ENCODE measurements at regions not wholly inside any gene's neighbourhood (a gene's known extent, or its start where the extent isn't known, plus 50 kb on each side); places are given as distances from the start of the nearest gene placed in this dataset.

DNA sequence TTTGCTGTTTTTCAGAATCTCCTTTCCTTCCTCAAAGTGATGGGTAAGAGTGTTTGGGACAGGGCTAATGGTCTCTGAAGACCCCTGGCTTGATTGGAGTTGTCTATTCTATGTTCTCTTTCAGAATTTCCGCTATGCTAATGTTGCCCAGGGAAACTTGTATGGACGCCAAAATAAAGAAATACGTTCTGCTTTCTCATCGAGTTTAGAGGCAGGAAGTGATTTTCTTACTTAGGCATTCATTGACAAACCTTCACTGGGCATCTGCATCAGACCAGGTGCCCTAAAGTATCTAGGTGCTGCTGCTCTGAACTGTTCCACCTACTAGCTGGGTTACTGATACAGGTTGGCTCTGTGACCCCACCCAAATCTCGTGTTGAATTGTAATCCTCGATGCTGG, 787.9 kb upstream of the EEF2KMT start:
- no peak for TF ChIP-seq POLR2A (IDR thresholded peaks at IDR 0.05; ENCODE audit: low read depth, low read length)
- FAIRE-seq, result no peak
- no peak for DNase-seq (ENCODE audit: insufficient read length, low spot score)

DNA sequence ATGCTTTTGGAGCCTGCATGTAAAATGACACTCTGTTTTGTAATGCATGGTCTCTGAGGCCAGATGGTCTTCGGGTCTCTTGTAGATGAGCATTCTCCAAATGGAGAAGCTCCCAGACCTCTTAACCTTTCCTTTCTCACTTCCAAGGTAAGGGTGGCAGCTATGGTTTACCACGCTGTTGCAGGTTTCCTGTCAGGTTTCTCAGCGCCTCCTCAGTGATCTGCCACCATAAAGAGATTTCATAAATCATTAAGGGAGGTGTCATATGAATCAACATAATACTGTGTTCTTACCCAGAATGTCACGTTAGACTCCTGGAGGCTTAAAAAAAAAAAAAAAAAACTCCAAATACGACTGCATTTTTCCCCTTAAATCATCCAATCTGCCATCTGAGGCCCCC, 787.4 kb upstream of the EEF2KMT start:
- FAIRE-seq (no peak), DNase-seq (ENCODE audit: insufficient read length, low spot score) (no peak)
- no peak for TF ChIP-seq POLR2A (IDR thresholded peaks at IDR 0.05; ENCODE audit: low read depth, low read length)

DNA sequence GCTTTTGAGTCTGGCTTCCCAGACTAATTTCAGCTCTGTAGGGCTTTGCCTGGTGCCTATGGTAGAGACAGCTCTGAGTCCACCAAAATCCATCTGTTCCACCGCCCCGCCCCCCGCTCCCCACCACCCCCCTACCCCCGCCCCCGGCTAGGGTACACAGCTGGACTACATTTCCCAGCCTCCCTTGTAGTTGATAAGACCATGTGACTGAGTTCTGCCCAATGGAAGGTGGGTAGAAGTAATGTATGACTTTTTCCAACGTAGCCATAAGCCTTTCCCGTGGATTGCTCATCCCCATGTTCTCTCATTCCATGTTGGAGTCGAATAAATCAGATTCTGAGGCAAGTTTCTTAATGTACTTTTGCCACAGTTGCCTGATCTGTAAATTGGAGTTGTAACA, 786.7 kb upstream of the EEF2KMT start:
- FAIRE-seq (no peak), DNase-seq (ENCODE audit: insufficient read length, low spot score) (no peak)
- TF ChIP-seq POLR2A (IDR thresholded peaks at IDR 0.05; ENCODE audit: low read depth, low read length), result no peak

DNA sequence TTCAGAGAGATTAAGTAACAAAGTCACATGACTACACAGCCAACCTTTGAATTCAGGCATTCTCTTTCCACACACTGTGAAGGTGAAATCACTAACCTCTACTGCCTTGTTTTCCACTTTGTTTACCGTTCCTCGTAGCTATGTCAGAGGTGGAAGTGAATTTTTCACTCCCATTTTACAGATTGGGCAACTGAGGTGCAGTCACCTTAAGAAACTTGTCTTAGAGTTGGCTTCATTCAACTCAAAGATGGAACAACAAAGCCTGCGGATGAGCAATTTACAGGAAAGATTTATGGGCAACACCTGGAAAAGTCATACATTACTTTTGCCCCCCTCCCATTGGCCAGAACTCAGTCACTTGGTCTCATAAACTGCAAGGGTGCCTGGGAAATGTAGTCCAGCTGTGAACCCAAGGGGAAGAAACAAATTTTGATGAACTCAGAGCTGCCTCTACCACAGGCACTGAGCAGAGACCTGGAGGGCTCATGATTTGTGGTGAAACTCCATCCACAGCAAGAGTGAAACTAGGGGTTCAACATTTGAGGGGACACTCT, 784.6 kb upstream of the EEF2KMT start:
- FAIRE-seq, result no peak
- no peak for DNase-seq (ENCODE audit: insufficient read length, low spot score)
- no peak for TF ChIP-seq POLR2A (IDR thresholded peaks at IDR 0.05; ENCODE audit: low read depth, low read length)

DNA sequence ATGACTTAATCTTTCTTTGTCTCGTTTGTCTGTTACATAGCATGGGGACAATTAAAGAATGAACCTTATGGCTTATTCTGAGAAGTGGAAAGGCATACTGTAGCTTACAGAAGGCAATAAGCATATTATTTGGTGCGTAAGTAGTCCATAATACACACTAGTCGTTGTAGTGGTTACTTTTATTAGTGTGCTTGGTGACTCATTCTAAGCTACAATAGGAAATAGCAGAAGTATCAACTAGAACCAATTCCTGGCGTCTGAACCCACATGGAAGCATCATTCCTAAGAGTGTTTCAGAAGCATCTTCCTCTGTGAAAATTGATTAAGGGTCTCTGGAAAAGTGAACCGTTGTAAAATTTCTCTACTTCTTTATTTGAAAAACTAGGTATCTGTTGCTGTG, 777.8 kb upstream of the EEF2KMT start:
- no peak for TF ChIP-seq POLR2A (IDR thresholded peaks at IDR 0.05; ENCODE audit: low read depth, low read length)
- FAIRE-seq (no peak), DNase-seq (ENCODE audit: insufficient read length, low spot score) (no peak)

DNA sequence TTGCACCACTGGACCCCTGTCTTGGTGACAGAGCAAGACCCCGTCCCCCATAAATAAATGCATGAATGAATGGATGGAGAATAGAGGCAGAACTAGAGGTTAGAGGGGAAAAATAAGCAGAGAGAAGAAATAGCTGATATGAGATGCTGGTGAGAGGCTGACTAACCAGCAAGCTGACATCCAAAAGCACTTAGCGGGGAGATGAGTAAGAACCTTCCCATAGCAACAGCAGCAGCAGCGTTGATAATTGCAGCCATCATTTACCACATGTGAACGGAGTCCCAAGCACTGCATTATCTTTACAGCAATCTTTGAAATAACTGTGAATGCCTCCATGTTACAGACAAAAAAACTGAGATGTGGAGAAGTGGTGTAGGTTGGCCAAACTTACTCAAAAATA, 777.3 kb upstream of the EEF2KMT start:
- TF ChIP-seq POLR2A (IDR thresholded peaks at IDR 0.05; ENCODE audit: low read depth, low read length), result no peak
- no peak for FAIRE-seq

DNA sequence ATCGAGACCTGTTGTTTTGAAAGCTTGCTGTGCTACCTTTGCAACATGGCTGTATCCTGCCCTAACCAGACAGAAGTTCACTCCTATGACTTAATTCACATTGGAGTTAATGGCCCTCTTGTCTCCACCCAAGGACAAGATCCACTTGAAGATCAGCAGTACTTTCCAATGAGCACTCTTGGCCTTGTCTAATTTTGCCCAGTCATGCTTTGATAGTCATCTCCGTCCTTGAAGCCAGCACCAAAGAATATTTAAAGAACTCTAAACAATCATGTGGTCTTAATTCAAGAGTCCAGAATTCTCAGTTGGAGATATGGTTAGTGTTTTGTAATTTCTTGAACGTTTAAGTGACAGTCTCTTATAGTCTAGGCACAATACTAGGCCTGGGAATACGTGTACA, 775.6 kb upstream of the EEF2KMT start:
- FAIRE-seq, result no peak
- DNase-seq (ENCODE audit: insufficient read length, low spot score), result no peak
- TF ChIP-seq POLR2A (IDR thresholded peaks at IDR 0.05; ENCODE audit: low read depth, low read length), result no peak

More for the DNA sequence above, 777.3 kb upstream of the EEF2KMT start:
- no peak for DNase-seq (ENCODE audit: insufficient read length, low spot score)

DNA sequence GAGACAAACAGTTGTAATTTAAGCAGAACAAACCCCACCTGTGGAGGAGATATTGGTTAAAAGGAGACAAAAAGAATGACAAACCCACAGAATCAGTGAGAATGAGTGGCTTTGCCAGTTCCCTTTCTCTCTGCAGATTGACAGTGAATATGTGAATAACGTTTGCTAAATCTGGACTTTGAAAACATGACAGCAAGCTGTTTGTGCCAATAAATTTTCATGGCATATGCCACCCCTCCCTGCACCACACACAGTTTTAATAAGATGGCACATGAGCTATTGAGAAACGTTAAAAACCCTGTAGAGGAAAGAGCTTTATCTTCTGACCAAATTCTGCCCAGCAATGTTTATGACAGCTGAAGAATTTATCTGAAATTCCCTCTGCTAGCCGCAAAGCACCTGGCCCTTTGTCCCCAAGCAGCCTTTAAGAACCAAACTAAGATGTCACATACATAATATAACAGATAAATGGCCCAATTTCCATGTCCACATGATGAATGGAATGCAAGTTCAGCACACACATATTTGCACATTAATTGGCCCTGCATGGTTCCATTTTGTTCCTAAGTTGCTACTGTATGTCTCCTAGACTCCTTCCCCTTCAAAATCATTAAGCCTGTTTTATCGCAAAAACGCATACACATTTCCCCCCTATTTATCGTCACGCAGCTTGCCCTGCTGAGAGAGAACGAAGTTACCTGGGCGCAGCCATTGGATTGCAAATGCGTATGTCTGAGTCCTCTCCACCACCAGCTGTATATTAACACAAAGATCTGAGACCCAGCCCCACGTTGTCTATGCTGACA, 773.5 kb upstream of the EEF2KMT start:
- FAIRE-seq (no peak), DNase-seq (ENCODE audit: insufficient read length, low spot score) (no peak)
- no peak for TF ChIP-seq POLR2A (IDR thresholded peaks at IDR 0.05; ENCODE audit: low read depth, low read length)

DNA sequence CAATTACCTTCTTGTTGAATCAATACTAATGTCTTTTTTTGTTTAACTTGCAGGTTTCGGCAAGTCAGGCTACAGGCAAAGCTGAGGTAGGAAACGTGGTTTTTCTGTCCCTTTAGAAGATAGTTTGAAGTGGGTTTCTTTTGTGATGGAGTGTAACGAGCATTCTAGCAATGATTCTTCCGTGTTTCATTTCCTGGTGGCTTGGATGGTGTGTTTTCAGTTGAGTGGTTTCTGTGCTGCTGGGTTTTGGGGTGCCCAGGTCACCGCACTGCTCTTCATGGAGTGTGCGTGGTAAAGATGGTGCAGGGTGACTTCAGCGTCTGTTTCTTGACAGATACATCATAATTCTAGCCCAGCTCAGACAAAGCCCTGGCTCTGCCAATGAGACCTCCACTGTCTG, 769.7 kb upstream of the EEF2KMT start:
- FAIRE-seq (no peak), DNase-seq (ENCODE audit: insufficient read length, low spot score) (no peak)
- TF ChIP-seq POLR2A (IDR thresholded peaks at IDR 0.05; ENCODE audit: low read depth, low read length), result no peak

DNA sequence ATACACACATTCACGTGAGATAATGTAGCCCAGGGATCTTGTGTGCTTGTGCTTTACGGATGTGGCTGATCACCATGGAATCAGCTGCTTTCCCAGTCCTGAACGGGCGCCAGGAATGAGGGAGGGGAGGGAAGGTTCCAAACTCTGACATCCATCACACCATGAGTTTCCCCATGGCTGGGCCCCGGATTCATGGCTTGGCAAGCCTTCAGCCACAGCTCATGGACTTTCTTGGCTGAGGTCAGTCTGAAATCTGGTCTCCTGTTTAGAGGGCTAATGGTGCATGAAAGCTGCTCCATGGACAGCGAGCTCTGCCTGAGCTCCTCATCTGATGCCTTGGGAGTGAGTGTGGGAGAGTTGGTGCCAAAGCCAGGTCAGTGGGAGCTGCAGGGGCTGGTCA, 767.6 kb upstream of the EEF2KMT start:
- FAIRE-seq (no peak), DNase-seq (ENCODE audit: insufficient read length, low spot score) (no peak)
- no peak for TF ChIP-seq POLR2A (IDR thresholded peaks at IDR 0.05; ENCODE audit: low read depth, low read length)

DNA sequence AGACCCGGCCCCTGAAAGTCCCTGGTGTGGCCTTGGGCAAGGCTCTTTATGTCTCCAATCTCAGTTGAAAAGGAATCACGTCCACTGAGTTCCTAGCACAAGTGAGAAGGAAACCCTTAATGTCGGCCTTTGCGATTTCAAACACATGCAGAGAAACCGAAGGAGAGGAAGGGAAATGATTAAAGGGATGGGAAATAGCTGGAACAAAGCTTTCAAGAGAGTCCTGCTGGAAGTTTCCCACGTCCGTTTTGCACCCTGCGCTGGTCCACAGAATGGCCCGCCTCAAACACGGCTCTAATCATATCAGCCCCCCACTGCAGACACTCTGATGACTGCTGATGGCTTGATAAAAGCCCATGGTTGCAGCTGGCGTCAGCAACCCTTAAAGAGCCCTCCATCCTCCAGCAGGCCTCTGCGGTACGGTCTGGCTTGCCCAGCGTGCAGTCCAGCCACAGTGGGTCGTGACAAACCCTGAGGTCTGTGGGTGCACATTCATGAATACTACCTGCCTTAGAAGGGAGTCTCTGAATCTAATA, 765.5 kb upstream of the EEF2KMT start:
- FAIRE-seq (no peak), DNase-seq (ENCODE audit: insufficient read length, low spot score) (no peak)
- TF ChIP-seq POLR2A (IDR thresholded peaks at IDR 0.05; ENCODE audit: low read depth, low read length), result no peak

DNA sequence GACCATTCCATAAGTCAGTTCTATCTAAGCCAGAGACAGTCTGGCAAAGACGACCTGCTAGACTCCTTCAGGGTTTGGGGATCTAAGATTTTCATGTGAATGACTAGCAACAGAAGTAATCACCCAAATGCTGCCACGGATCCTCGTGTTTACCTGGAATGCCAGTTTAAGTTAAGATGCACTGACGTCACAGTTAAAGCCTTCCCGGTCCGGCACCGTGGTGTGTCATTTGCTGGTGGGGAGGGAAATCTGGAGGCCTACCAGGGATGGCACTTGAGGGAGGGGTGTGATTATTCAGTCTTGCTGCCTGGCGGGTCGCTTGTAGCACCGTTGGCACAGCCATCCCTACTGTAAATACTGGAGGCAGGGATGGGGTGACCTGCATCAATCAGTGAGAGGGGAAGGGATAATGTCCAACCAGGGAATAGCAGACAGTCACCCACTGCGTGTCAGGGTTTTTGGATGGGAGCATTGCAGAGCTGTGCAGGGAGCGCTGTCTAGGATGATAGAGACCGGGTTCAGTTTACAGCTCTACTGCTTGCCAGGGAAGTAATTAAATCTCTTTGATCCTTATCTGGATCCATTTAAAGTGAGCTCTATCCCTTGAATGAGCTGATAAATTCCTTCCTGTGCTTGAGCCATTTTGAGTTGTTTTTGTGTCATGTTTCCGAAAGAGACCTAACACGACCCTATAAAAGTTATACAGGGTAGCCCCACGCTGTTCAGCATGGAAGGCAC, 764.7 kb upstream of the EEF2KMT start:
- DNase-seq (ENCODE audit: insufficient read length, low spot score), result no peak
- FAIRE-seq, result no peak
- TF ChIP-seq POLR2A (IDR thresholded peaks at IDR 0.05; ENCODE audit: low read depth, low read length), result no peak

DNA sequence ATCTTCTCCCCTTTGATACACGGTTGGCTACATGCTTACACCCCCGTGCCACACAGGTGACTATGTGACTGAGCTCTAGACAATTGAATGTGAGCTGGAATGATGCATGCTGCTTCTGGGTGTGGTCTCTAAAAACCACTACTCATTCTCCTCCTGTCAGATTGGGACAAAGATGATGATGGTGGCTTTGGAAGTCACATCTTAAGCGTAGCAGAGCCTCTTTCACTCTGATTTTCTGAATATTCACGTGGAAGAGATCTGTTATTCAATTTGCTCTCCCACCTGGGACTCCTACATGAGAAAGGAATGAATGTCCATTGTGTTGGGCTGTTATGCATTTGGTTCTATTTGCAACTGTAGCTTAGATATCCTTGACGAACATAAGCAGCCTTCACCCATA, 763.6 kb upstream of the EEF2KMT start:
- DNase-seq (ENCODE audit: insufficient read length, low spot score), result no peak
- TF ChIP-seq POLR2A (IDR thresholded peaks at IDR 0.05; ENCODE audit: low read depth, low read length), result no peak
- FAIRE-seq, result no peak

DNA sequence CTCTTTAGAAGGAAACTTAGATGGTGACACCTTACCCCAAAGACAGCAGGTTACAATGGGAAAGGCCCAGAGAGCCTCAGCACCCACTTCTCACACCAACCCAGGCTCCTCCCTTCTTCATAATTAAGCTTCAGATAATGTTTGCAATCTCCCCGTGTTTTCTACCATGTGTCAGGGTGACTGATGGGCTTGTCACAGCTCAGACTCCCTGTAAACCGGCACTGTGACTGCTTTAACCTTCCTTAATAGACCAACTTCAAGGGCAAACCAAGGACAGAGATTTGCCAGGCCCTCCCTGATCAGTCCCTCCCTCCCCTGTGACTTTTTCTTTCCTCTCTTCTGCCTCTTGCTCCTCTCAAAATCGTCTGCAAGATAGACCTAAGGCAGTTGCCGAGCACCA, 760.6 kb upstream of the EEF2KMT start:
- DNase-seq (ENCODE audit: insufficient read length, low spot score) (no peak), FAIRE-seq (no peak)
- no peak for TF ChIP-seq POLR2A (IDR thresholded peaks at IDR 0.05; ENCODE audit: low read depth, low read length)

Measured in H54 (cell line).